Vagina (tissue), 2 donors: ENCODE measurements at regions not wholly inside any gene's neighbourhood (a gene's known extent, or its start where the extent isn't known, plus 50 kb on each side); places are given as distances from the start of the nearest gene placed in this dataset.

Source experiments
- POLR2AphosphoS5 ChIP-seq, 2 donors: sonication (generic); formaldehyde crosslinking; IDR thresholded peaks; one replicate each; pipeline ENCODE4 v1.9.0; 2017; ENCODE audit warnings: antibody characterized with exemption in 2 of 2, mild to moderate bottlenecking in 2 of 2, low read depth in 1 of 2; ENCODE audit not compliant: insufficient read depth in 1 of 2
- TF ChIP-seq, protein P1 (sequence below), 3 experiments: fragments of 450-650 bp in 2 of 3; fragments of 200-600 bp in 1 of 3; sonication (generic) in 1 of 3; IDR thresholded peaks; one replicate each; pipeline ENCODE4 v1.5.1; 2017 to 2019; ENCODE audit warnings: antibody characterized with exemption in 3 of 3, mild to moderate bottlenecking in 2 of 3, moderate library complexity in 2 of 3

DNA sequence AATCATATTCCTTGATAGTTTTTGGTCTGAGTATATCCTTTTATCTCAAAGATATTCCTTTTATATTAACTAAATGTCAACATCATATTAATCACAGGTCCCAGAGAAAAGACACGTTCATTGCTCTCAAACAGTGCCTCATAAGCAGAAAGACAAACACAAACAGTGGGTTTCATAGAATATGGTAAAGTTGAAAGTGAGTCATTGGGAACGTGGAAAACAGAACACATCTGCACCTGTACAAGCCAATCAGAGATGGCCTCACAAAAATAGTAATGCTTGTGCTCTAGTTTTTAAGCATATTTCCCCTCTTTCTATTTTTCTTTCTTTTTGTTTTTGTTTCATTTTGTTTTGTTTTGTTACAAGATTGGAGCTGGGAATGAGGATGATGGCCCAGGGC is 328.4 kb upstream of the MAP2 start:
- TF ChIP-seq, protein P1, sequence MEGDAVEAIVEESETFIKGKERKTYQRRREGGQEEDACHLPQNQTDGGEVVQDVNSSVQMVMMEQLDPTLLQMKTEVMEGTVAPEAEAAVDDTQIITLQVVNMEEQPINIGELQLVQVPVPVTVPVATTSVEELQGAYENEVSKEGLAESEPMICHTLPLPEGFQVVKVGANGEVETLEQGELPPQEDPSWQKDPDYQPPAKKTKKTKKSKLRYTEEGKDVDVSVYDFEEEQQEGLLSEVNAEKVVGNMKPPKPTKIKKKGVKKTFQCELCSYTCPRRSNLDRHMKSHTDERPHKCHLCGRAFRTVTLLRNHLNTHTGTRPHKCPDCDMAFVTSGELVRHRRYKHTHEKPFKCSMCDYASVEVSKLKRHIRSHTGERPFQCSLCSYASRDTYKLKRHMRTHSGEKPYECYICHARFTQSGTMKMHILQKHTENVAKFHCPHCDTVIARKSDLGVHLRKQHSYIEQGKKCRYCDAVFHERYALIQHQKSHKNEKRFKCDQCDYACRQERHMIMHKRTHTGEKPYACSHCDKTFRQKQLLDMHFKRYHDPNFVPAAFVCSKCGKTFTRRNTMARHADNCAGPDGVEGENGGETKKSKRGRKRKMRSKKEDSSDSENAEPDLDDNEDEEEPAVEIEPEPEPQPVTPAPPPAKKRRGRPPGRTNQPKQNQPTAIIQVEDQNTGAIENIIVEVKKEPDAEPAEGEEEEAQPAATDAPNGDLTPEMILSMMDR (IDR thresholded peaks at IDR 0.05) = no peak
- no peak for TF ChIP-seq POLR2AphosphoS5 (IDR thresholded peaks at IDR 0.05; ENCODE audit: insufficient read depth in 1 of 2, low read depth in 1 of 2)
